ENCODE measurements at regions not wholly inside any gene's neighbourhood (a gene's known extent, or its start where the extent isn't known, plus 50 kb on each side); places are given as distances from the start of the nearest gene placed in this dataset.

DNA sequence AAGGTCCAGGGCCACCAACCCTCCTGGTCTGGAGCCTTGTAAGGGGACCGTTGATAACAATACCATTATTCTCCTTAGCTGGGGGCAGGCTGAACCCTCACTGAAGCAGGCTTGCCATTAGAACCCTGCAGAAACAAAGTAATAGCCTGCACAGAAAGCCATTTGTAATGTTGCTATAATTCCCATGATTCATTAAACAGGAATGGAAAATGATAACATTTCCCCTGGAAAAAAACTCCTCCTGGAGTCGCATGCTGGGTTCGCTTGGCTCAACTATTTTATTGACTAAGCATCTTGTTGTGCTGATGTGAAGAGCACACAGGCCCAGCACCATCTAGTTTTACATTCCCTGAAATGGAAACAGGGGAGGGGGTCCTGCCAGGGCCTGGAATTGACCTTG, 155.6 kb upstream of the CSF3R start:
- intact Hi-C loops (cut with DNase I), result no loop called here
- Histone ChIP-seq H3K4me1 (no peaks in the 10 kb centered on the region), H3K27ac (no peak overlapping the region), H3K36me3 (no peaks in the 10 kb centered on the region), H3K9ac (ENCODE audit: low read depth in 2 of 2, low read length in 2 of 2) (no peak overlapping the region), H3K9me3 (no peaks in the 10 kb centered on the region), H3K4me3 (no peak overlapping the region), H3K27me3 (no peaks in the 10 kb centered on the region)
- no peak for DNase-seq
- TF ChIP-seq CTCF (IDR thresholded peaks at IDR 0.05), result no peak

DNA sequence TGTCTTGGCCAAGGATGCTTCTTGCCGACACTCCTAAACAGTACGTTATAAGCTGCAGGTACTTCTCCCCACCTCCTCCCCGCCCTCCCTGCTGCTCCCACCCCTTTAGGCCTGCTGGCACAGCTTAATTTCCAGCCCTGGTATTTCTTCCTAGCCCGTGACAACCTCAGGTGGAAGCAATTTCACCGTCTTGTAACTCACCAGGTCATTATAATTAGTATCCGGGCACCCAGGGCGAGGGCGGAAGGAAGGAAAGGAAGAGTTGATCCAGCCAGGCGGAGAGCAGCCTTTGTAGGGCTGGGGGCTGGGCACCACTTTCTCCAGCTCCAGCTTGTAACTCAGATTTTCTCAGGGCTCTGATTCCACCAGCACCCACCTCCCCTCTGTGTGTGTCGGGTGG, 153.5 kb upstream of the CSF3R start:
- no peak overlapping the region for H3K4me3 ChIP-seq
- H3K27me3 ChIP-seq, result no peaks in the 10 kb centered on the region
- no peaks in the 10 kb centered on the region for H3K4me1 ChIP-seq
- no peaks in the 10 kb centered on the region for H3K36me3 ChIP-seq
- TF ChIP-seq CTCF (IDR thresholded peaks at IDR 0.05), result no peak
- intact Hi-C loops (cut with DNase I), result no loop called here
- H3K9ac ChIP-seq (ENCODE audit: low read depth in 2 of 2, low read length in 2 of 2), result no peak overlapping the region
- no peak overlapping the region for H3K27ac ChIP-seq
- H3K9me3 ChIP-seq, result no peaks in the 10 kb centered on the region
- no peak for DNase-seq

- intact Hi-C loops (cut with DNase I), result no loop called here
- DNase-seq, result no peak
- Histone ChIP-seq H3K4me3 (no peak overlapping the region), H3K9ac (ENCODE audit: low read depth in 2 of 2, low read length in 2 of 2) (no peak overlapping the region), H3K27me3 (no peaks in the 10 kb centered on the region), H3K4me1 (no peaks in the 10 kb centered on the region), H3K9me3 (no peaks in the 10 kb centered on the region), H3K27ac (no peak overlapping the region), H3K36me3 (no peaks in the 10 kb centered on the region)
- no peak for TF ChIP-seq CTCF (IDR thresholded peaks at IDR 0.05)
Observed at GRCh38 chr1:36635284-36635683, 152.6 kb upstream of the CSF3R start.

DNA sequence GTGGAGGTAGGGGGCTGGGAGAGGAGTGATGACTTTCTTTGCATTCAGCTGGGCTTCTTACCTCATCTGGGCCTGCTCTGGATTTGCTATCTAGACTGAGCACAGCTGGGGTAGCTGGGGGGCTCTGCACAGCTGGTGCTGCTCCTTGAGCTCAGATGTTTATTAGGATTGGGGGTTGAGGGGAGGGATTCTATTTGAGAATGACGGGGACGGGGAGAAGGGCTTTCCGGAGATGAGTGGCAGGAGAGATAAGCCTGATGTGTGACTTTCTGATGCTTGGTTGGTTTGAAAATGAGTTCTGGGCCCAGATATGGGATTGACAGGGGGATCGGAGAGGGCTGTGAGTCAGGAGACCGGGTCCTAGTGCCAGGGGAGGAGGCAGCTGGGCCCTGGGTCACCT, 146.1 kb upstream of the CSF3R start:
- Histone ChIP-seq H3K27ac (no peak overlapping the region), H3K9ac (ENCODE audit: low read depth in 2 of 2, low read length in 2 of 2) (no peak overlapping the region), H3K27me3 (no peaks in the 10 kb centered on the region), H3K9me3 (no peaks in the 10 kb centered on the region), H3K36me3 (no peaks in the 10 kb centered on the region), H3K4me3 (no peak overlapping the region), H3K4me1 (no peaks in the 10 kb centered on the region)
- intact Hi-C loops (cut with DNase I), result no loop called here
- DNase-seq, result no peak
- TF ChIP-seq CTCF (IDR thresholded peaks at IDR 0.05), result no peak

DNA sequence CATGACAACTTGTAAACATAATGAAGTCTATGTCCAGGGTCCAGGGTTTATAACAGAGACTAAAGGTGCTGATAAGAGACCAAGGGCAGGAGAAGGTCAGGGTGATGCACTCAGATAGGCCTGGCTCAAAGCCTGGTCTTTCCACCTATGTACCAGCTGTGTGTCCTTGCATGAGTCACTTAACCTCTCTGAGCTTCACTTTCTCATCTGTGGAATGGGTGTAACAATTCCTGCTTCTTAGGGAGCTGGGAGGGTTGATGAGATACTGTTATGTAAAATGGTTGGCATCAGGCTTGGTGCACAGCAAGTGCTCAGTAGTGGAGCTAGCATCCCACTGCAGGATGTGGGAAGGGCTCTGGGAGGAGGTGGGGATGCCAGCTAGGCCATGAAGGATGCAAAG, 143.7 kb upstream of the CSF3R start:
- H3K9ac ChIP-seq (ENCODE audit: low read depth in 2 of 2, low read length in 2 of 2), result no peak overlapping the region
- H3K27me3 ChIP-seq, result no peaks in the 10 kb centered on the region

More for the DNA sequence above, 143.7 kb upstream of the CSF3R start:
- Histone ChIP-seq H3K9me3 (no peaks in the 10 kb centered on the region), H3K4me1 (no peaks in the 10 kb centered on the region), H3K36me3 (no peaks in the 10 kb centered on the region), H3K27ac (no peak overlapping the region), H3K4me3 (no peak overlapping the region)
- DNase-seq, result no peak
- intact Hi-C loops (cut with DNase I), result no loop called here
- no peak for TF ChIP-seq CTCF (IDR thresholded peaks at IDR 0.05)

Measured in colonic mucosa (tissue), 4 donors.